Nephron (organoid): ENCODE measurements at regions not wholly inside any gene's neighbourhood (a gene's known extent, or its start where the extent isn't known, plus 50 kb on each side); places are given as distances from the start of the nearest gene placed in this dataset.

ENCODE experiments used
- H3K27ac Mint-ChIP-seq, 3 experiments: 2 replicates each; pipeline ENCODE4 v1.8.0; 2020; ENCODE audit warnings: mixed read lengths in 3 of 3, mild to moderate bottlenecking in 2 of 3, moderate library complexity in 1 of 3
- H3K27me3 Mint-ChIP-seq: 2 replicates; pipeline ENCODE4 v1.8.0; 2021; ENCODE audit warnings: low read depth, mild to moderate bottlenecking, moderate library complexity, mixed read lengths
- H3K36me3 Mint-ChIP-seq: 2 replicates; pipeline ENCODE4 v1.8.0; 2020; ENCODE audit warnings: low read depth, mixed read lengths
- H3K4me1 Mint-ChIP-seq: 2 replicates; pipeline ENCODE4 v1.8.0; 2020; ENCODE audit warnings: mixed read lengths
- H3K4me3 Mint-ChIP-seq, 3 experiments: 2 replicates each; pipeline ENCODE4 v1.8.0; 2020; ENCODE audit warnings: mild to moderate bottlenecking in 3 of 3, mixed read lengths in 3 of 3, moderate library complexity in 2 of 3
- H3K9me3 Mint-ChIP-seq: 2 replicates; pipeline ENCODE4 v1.8.0; 2020; ENCODE audit warnings: mixed read lengths
- TF ChIP-seq, protein P1 (sequence below), 3 experiments: fragments of 200-600 bp; sonication (generic); IDR thresholded peaks; one replicate each; pipeline ENCODE4 v1.5.0; 2021; ENCODE audit warnings: antibody characterized with exemption in 3 of 3; ENCODE audit not compliant: unreplicated experiment in 3 of 3

- Mint-ChIP-seq H3K36me3 (no peaks in the 10 kb centered on the region), H3K4me1 (peaks cover 24% of the 10 kb centered on the region), H3K27ac (peak overlapping the region in 2 of 3 experiments; percentile 7 to 29), H3K4me3 (no peak overlapping the region), H3K9me3 (no peaks in the 10 kb centered on the region), H3K27me3 (peaks cover 3% of the 10 kb centered on the region)
- TF ChIP-seq, protein P1, sequence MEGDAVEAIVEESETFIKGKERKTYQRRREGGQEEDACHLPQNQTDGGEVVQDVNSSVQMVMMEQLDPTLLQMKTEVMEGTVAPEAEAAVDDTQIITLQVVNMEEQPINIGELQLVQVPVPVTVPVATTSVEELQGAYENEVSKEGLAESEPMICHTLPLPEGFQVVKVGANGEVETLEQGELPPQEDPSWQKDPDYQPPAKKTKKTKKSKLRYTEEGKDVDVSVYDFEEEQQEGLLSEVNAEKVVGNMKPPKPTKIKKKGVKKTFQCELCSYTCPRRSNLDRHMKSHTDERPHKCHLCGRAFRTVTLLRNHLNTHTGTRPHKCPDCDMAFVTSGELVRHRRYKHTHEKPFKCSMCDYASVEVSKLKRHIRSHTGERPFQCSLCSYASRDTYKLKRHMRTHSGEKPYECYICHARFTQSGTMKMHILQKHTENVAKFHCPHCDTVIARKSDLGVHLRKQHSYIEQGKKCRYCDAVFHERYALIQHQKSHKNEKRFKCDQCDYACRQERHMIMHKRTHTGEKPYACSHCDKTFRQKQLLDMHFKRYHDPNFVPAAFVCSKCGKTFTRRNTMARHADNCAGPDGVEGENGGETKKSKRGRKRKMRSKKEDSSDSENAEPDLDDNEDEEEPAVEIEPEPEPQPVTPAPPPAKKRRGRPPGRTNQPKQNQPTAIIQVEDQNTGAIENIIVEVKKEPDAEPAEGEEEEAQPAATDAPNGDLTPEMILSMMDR (IDR thresholded peaks at IDR 0.05; ENCODE audit: unreplicated experiment in 3 of 3), result no peak
Measured at GRCh38 chr11:86158704-86159580, 85.6 kb upstream of the EED start.

DNA sequence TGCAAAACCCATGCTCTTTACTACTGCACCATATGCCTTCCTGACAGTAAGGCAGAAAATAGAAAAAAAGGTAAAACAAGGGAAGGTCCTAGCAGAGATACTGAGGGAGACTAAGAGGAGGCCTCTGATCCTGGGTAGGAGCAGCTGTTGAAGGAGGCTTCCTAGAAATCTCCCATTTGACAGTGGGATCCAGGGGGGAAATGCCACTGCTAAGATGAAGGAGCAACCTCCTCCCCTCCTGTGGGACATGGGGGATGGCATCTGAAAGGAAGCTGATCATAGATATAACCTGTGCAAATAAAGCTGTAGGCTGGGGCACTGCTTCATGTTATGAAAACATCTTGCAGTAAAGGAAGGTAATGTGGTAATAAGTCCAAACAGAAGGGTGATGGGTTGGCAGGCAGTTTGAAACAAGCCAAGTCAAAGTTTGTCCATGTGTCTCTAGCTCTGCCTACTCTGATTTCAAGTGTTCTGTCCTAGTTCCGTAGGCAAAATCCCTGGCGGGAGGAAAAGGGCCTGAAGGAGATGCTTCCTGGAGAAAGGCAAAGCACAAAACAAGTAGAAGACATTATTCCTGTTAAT is 86.7 kb upstream of the EED start:
- Mint-ChIP-seq H3K4me1 (peaks cover 30% of the 10 kb centered on the region), H3K4me3 (no peak overlapping the region)

DNA sequence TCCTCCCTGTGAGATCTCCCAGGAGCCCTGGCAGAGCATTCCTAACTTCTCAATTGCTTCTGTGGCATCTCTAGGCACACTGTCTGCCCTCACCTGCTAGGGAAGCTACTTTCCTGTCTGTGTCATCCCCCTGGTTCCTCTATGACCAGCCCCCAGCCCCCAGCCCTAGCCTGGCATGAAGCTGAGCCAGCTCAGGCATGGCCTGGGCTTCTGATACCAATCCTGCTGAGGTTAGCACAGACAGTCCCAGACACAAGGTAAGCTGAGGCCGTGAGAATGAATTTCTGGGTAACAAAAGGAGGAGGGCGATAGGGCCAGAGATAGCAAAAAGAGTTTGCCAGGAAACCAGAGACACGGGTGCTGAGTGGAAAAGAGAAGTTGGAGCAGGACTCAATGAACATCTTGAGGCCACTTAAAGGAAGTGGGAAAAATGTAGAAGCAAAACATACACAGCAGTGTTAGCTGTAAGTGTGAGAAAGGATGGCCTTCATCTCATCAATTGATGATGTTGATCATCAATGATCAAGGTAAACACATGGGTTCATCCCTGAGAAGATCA is 87.6 kb upstream of the PICALM start:
- Mint-ChIP-seq H3K27ac (no peak overlapping the region), H3K36me3 (no peaks in the 10 kb centered on the region)

More for the DNA sequence above, 86.7 kb upstream of the EED start:
- Mint-ChIP-seq H3K27ac (peak overlapping the region in 1 of 3 experiments; percentile 29), H3K27me3 (peaks cover 3% of the 10 kb centered on the region), H3K36me3 (no peaks in the 10 kb centered on the region), H3K9me3 (no peaks in the 10 kb centered on the region)
- TF ChIP-seq, protein P1 (IDR thresholded peaks at IDR 0.05; ENCODE audit: unreplicated experiment in 3 of 3), result no peak

DNA sequence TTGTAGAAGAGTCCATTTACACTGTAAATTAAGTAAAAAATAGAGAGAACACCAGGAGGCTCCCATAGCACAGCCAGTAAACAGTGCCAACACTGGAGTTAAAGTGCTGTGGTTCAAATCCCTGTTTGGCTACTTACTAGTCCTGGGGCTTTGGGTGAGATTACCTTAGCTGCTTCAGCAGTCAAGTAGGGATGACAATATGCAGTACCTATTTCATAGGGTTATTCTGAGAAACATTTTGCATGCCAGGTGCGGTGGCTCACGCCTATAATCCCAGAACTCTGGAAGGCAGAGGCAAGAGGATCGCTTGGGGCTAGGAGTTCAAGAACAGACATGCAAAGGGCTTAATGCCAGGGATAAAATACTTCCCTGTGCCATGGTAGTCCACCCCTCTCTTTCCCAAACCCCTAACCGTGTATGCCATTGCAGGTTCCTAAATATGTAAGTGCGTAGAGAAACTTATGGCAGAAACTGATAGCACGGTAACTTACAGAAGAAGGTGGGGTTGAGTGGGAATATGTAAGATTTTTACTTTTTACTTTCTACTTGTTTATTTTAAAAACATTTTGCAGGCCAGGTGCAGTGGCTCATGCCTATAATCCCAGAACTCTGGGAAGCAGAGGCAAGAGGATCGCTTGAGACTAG is 86.4 kb upstream of the PICALM start:
- Mint-ChIP-seq H3K9me3 (no peaks in the 10 kb centered on the region), H3K27me3 (no peaks in the 10 kb centered on the region), H3K27ac (no peak overlapping the region), H3K4me1 (peaks cover 35% of the 10 kb centered on the region), H3K36me3 (no peaks in the 10 kb centered on the region), H3K4me3 (no peak overlapping the region)
- TF ChIP-seq, protein P1 (IDR thresholded peaks at IDR 0.05; ENCODE audit: unreplicated experiment in 3 of 3), result no peak

More for the DNA sequence above, 87.6 kb upstream of the PICALM start:
- Mint-ChIP-seq H3K27me3 (no peaks in the 10 kb centered on the region), H3K4me3 (no peak overlapping the region), H3K4me1 (peaks cover 32% of the 10 kb centered on the region), H3K9me3 (no peaks in the 10 kb centered on the region)
- TF ChIP-seq, protein P1 (IDR thresholded peaks at IDR 0.05; ENCODE audit: unreplicated experiment in 3 of 3), result no peak

DNA sequence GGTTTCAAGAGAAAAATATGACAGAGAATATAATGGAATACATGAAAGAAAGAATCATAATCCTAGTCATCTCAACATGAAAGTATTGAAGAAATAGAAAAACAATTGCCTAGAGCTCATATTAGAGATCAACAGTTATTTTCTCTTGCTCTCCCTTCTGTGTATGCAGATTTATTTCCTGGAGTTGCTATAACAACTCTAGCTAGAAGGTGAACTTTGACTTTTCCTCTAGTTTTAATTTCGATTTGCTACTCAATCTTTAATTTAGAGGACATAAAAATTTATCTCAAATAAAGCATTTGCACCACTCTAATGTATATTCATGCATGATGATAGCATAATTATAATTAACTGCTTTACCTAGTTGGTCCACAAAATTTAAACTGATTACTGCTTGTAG is 84.6 kb upstream of the PICALM start:
- no peaks in the 10 kb centered on the region for H3K36me3 Mint-ChIP-seq
- TF ChIP-seq, protein P1 (IDR thresholded peaks at IDR 0.05; ENCODE audit: unreplicated experiment in 3 of 3), result no peak
- H3K9me3 Mint-ChIP-seq, result no peaks in the 10 kb centered on the region
- peaks cover 42% of the 10 kb centered on the region for H3K4me1 Mint-ChIP-seq
- H3K4me3 Mint-ChIP-seq, result no peak overlapping the region
- H3K27ac Mint-ChIP-seq, result peak overlapping the region; percentile 18 to 98 (median 36)
- no peaks in the 10 kb centered on the region for H3K27me3 Mint-ChIP-seq
